H9 (cell line): ENCODE measurements at regions not wholly inside any gene's neighbourhood (a gene's known extent, or its start where the extent isn't known, plus 50 kb on each side); places are given as distances from the start of the nearest gene placed in this dataset.

ENCODE experiments used
- DNase-seq: peaks from one replicate; pipeline ENCODE4 v3.0.0-alpha.2; 2017
- H2AFZ ChIP-seq: one replicate; pipeline ENCODE4 v1.6.1; 2013; ENCODE audit warnings: mild to moderate bottlenecking, low read length, control low read depth, moderate library complexity
- H2AK5ac ChIP-seq: 2 replicates; pipeline ENCODE4 v1.6.1; 2013; ENCODE audit warnings: low read length, control low read depth, mixed read lengths; ENCODE audit not compliant: insufficient read length
- H2BK120ac ChIP-seq: one replicate; pipeline ENCODE4 v1.6.1; 2013; ENCODE audit warnings: low read depth, mild to moderate bottlenecking, low read length, control low read depth, inconsistent platforms; ENCODE audit not compliant: poor library complexity, severe bottlenecking
- H2BK12ac ChIP-seq: 2 replicates; pipeline ENCODE4 v1.6.1; 2013; ENCODE audit warnings: low read length, control low read depth, mixed read lengths, low read depth; ENCODE audit not compliant: insufficient read length
- H2BK15ac ChIP-seq: 2 replicates; pipeline ENCODE4 v1.6.1; 2013; ENCODE audit warnings: low read depth, low read length, control low read depth
- H2BK20ac ChIP-seq: one replicate; pipeline ENCODE4 v1.6.1; 2013; ENCODE audit warnings: low read depth, mild to moderate bottlenecking, low read length, control low read depth, inconsistent platforms; ENCODE audit not compliant: poor library complexity, severe bottlenecking
- H2BK5ac ChIP-seq: 2 replicates; pipeline ENCODE4 v1.6.1; 2013; ENCODE audit warnings: low read length, control low read depth, mixed read lengths; ENCODE audit not compliant: insufficient read length
- H3K14ac ChIP-seq: 2 replicates; pipeline ENCODE4 v1.6.1; 2013; ENCODE audit warnings: low read length, control low read depth; ENCODE audit not compliant: insufficient read depth
- H3K18ac ChIP-seq: 2 replicates; pipeline ENCODE4 v1.6.1; 2013; ENCODE audit warnings: low read depth, mild to moderate bottlenecking, mixed read lengths, low read length, control low read depth; ENCODE audit not compliant: insufficient read length
- H3K23ac ChIP-seq: 2 replicates; pipeline ENCODE4 v1.6.1; 2013; ENCODE audit warnings: low read length, control low read depth, mixed read lengths, low read depth; ENCODE audit not compliant: insufficient read length
- H3K23me2 ChIP-seq: 2 replicates; pipeline ENCODE4 v1.6.1; 2013; ENCODE audit warnings: low read depth, mild to moderate bottlenecking, mixed read lengths, low read length, control low read depth; ENCODE audit not compliant: insufficient read length, poor library complexity, severe bottlenecking
- H3K27ac ChIP-seq: 2 replicates; pipeline ENCODE4 v1.5.1; 2013; ENCODE audit warnings: low read length, control low read depth, mixed read lengths, low read depth; ENCODE audit not compliant: insufficient read length
- H3K27me3 ChIP-seq: 2 replicates; pipeline ENCODE4 v1.6.1; 2013; ENCODE audit warnings: low read length, control low read depth, inconsistent platforms; ENCODE audit not compliant: insufficient read depth
- H3K4ac ChIP-seq: 2 replicates; pipeline ENCODE4 v1.6.1; 2013; ENCODE audit warnings: low read depth, mild to moderate bottlenecking, control low read depth, inconsistent platforms, low read length, moderate library complexity
- H3K4me1 ChIP-seq: 2 replicates; pipeline ENCODE4 v1.6.1; 2013; ENCODE audit warnings: low read length, control low read depth, inconsistent platforms; ENCODE audit not compliant: insufficient read depth
- H3K4me2 ChIP-seq: 2 replicates; pipeline ENCODE4 v1.6.1; 2013; ENCODE audit warnings: low read length, control low read depth, mixed read lengths; ENCODE audit not compliant: insufficient read length, insufficient read depth
- H3K56ac ChIP-seq: 2 replicates; pipeline ENCODE4 v1.6.1; 2013; ENCODE audit warnings: low read depth, mild to moderate bottlenecking, mixed read lengths, low read length, control low read depth; ENCODE audit not compliant: insufficient read length
- H3K79me1 ChIP-seq: 2 replicates; pipeline ENCODE4 v1.6.1; 2013; ENCODE audit warnings: low read depth, mild to moderate bottlenecking, moderate library complexity, low read length, control low read depth, inconsistent platforms; ENCODE audit not compliant: insufficient read depth, poor library complexity, severe bottlenecking
- H3K79me2 ChIP-seq: 2 replicates; pipeline ENCODE4 v1.6.1; 2013; ENCODE audit warnings: low read length, control low read depth, inconsistent platforms; ENCODE audit not compliant: insufficient read depth
- H3K9ac ChIP-seq: 2 replicates; pipeline ENCODE4 v1.6.1; 2013; ENCODE audit warnings: low read length, control low read depth, mixed read lengths; ENCODE audit not compliant: insufficient read length; ENCODE audit errors: extremely low read depth
- H3K9me3 ChIP-seq: one replicate; pipeline ENCODE4 v1.6.1; 2013; ENCODE audit warnings: low read depth, low read length, inconsistent platforms; ENCODE audit not compliant: control insufficient read depth
- H3T11ph ChIP-seq: one replicate; pipeline ENCODE4 v1.6.1; 2013; ENCODE audit warnings: mild to moderate bottlenecking, low read length, control low read depth, inconsistent platforms
- H4K20me1 ChIP-seq: one replicate; pipeline ENCODE4 v1.6.1; 2013; ENCODE audit not compliant: control insufficient read depth, insufficient read length, insufficient read depth
- H4K5ac ChIP-seq: 2 replicates; pipeline ENCODE4 v1.6.1; 2013; ENCODE audit warnings: low read depth, mild to moderate bottlenecking, mixed read lengths, low read length, control low read depth; ENCODE audit not compliant: insufficient read length
- H4K8ac ChIP-seq: replicated peaks from 2 replicates; pipeline ENCODE4 v1.6.1; 2013; ENCODE audit warnings: low read length, control low read depth, mixed read lengths, low read depth; ENCODE audit not compliant: insufficient read length
- H4K91ac ChIP-seq: 2 replicates; pipeline ENCODE4 v1.6.1; 2013; ENCODE audit warnings: low read depth, mild to moderate bottlenecking, moderate library complexity, mixed read lengths, low read length, control low read depth; ENCODE audit not compliant: insufficient read length
- H3K27ac Mint-ChIP-seq, 3 experiments: 2 replicates in 2 of 3; 3 replicates in 1 of 3; pipeline ENCODE4 v1.8.0; 2020 to 2021; ENCODE audit warnings: mixed read lengths in 3 of 3, mild to moderate bottlenecking in 1 of 3, moderate library complexity in 1 of 3
- H3K27me3 Mint-ChIP-seq: 2 replicates; pipeline ENCODE4 v1.8.0; 2021; ENCODE audit warnings: low read depth, mild to moderate bottlenecking, moderate library complexity, mixed read lengths
- H3K36me3 Mint-ChIP-seq, 3 experiments: 2 replicates in 2 of 3; 3 replicates in 1 of 3; pipeline ENCODE4 v1.8.0; 2020 to 2021; ENCODE audit warnings: low read depth in 3 of 3, mixed read lengths in 3 of 3; ENCODE audit not compliant: insufficient read depth in 1 of 3
- H3K4me1 Mint-ChIP-seq, 2 experiments: 2 replicates each; pipeline ENCODE4 v1.8.0; 2020; ENCODE audit warnings: mixed read lengths in 2 of 2
- H3K4me3 Mint-ChIP-seq, 2 experiments: 2 replicates in 1 of 2; 3 replicates in 1 of 2; pipeline ENCODE4 v1.8.0; 2020 to 2021; ENCODE audit warnings: mild to moderate bottlenecking in 2 of 2, mixed read lengths in 2 of 2, moderate library complexity in 1 of 2
- H3K9me3 Mint-ChIP-seq, 2 experiments: 2 replicates in 1 of 2; 3 replicates in 1 of 2; pipeline ENCODE4 v1.8.0; 2020; ENCODE audit warnings: mild to moderate bottlenecking in 2 of 2, mixed read lengths in 2 of 2, moderate library complexity in 1 of 2
- CTCF ChIP-seq: fragments of 200-600 bp; sonication (generic); conservative IDR thresholded peaks from 3 replicates; pipeline ENCODE4 v1.8.0; 2021; ENCODE audit warnings: antibody characterized with exemption, mild to moderate bottlenecking
- WGBS: extraction: QIAGEN DNeasy Blood & Tissue Kit; methylation state at CpG from one replicate; pipeline ENCODE4 v1.1.7; 2013; ENCODE audit warnings: missing lambda C conversion rate, low lambda C conversion rate, mixed read lengths; ENCODE audit not compliant: insufficient read length; ENCODE audit errors: extremely low coverage; 5-methylcytosine and 5-hydroxymethylcytosine counted together

DNA sequence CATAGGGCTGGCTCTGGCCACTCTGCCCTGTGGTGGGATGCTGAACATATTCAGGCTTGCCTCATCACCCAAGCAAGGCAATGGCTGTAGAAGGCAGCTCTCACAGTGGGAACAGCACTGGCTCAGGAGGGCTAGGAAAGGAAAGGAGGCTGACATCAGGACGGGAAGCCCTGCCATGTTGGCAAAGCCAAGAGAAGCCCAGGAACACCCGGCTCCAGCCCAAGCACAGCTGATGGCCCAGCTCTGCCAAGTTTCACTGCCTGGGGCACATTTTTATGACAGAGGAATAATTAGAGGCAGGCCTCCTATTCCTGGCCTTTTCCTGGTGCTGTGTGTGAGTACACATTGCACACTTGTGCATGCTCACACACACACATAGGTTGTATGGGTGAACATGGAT lies 163.6 kb upstream of the SMIM23 start:
- no peak overlapping the region for H3K14ac ChIP-seq
- H2BK20ac ChIP-seq = no peak overlapping the region
- H2AFZ ChIP-seq = no peak overlapping the region
- no peak overlapping the region for H2BK15ac ChIP-seq
- no peak overlapping the region for H3K4ac ChIP-seq
- H2AK5ac ChIP-seq = no peak overlapping the region
- no peak overlapping the region for H3K23ac ChIP-seq
- H3K27me3 Mint-ChIP-seq = peaks cover 98% of the 10 kb centered on the region
- H3K79me1 ChIP-seq = no peaks in the 10 kb centered on the region
- no peak overlapping the region for H3K56ac ChIP-seq
- H4K91ac ChIP-seq = no peak overlapping the region
- peaks cover 41% of the 10 kb centered on the region for H3K27me3 ChIP-seq
- H3K79me2 ChIP-seq = no peaks in the 10 kb centered on the region
- no peak overlapping the region for H3K4me2 ChIP-seq
- no peak overlapping the region for H2BK5ac ChIP-seq
- DNase-seq = no peak
- no peak overlapping the region for H3K27ac ChIP-seq
- no peak overlapping the region for H2BK120ac ChIP-seq
- TF ChIP-seq CTCF = no peak
- H3K9me3 Mint-ChIP-seq = peaks cover 0 to 14% of the 10 kb centered on the region in 2 experiments; a peak in 2 of 5 replicates
- no peak overlapping the region for H3K9ac ChIP-seq
- H4K5ac ChIP-seq = no peak overlapping the region
- no CpG with 5 or more reads among the region's 2 CpGs for WGBS
- no peak overlapping the region for H3T11ph ChIP-seq
- no peaks in the 10 kb centered on the region for H3K23me2 ChIP-seq
- no peak overlapping the region for H3K18ac ChIP-seq
- no peak overlapping the region for H2BK12ac ChIP-seq
- H4K20me1 ChIP-seq = no peaks in the 10 kb centered on the region
- H3K27ac Mint-ChIP-seq = no peak overlapping the region
- no peaks in the 10 kb centered on the region; a peak in 1 of 7 replicates for H3K36me3 Mint-ChIP-seq
- no peak overlapping the region for H3K4me3 Mint-ChIP-seq
- peaks cover 9% of the 10 kb centered on the region; the same call in 1 of the 2 replicates for H3K4me1 ChIP-seq
- H4K8ac ChIP-seq = no peak overlapping the region
- H3K9me3 ChIP-seq = no peaks in the 10 kb centered on the region
- peaks cover 21 to 23% of the 10 kb centered on the region in 2 experiments for H3K4me1 Mint-ChIP-seq
